Activated CD4-positive, alpha-beta T cell treated with anti-CD3 and anti-CD28 coated beads, Interleukin-2, amount 10 ng/mL, durations not matched to agents 7 days and 5 days (primary cell): ENCODE measurements at regions not wholly inside any gene's neighbourhood (a gene's known extent, or its start where the extent isn't known, plus 50 kb on each side); places are given as distances from the start of the nearest gene placed in this dataset.

ENCODE experiments used
- CTCF ChIA-PET: fragments of 350-600 bp; sonication (Branson Sonifier 250); formaldehyde crosslinking; loops from one replicate; lab custom pipeline; 2021; ENCODE audit warnings: antibody characterized with exemption; lab: Charles Lee
- POLR2A ChIA-PET: fragments of 350-600 bp; sonication (Branson Sonifier 250); formaldehyde crosslinking; loops from one replicate; lab custom pipeline; 2021; ENCODE audit warnings: antibody characterized with exemption; lab: Charles Lee
- DNase-seq: peaks from one replicate; pipeline ENCODE4 v3.0.0-alpha.2; 2020
- H3K27ac Mint-ChIP-seq: one replicate; pipeline ENCODE4 v1.8.0; 2021; ENCODE audit warnings: mild to moderate bottlenecking, moderate library complexity, mixed read lengths
- H3K27me3 Mint-ChIP-seq: one replicate; pipeline ENCODE4 v1.8.0; 2021; ENCODE audit warnings: mixed read lengths
- H3K36me3 Mint-ChIP-seq: one replicate; pipeline ENCODE4 v1.8.0; 2021; ENCODE audit warnings: low read depth, mixed read lengths
- H3K4me1 Mint-ChIP-seq: one replicate; pipeline ENCODE4 v1.8.0; 2021; ENCODE audit warnings: mixed read lengths
- H3K4me3 Mint-ChIP-seq: one replicate; pipeline ENCODE4 v1.8.0; 2021; ENCODE audit warnings: mild to moderate bottlenecking, moderate library complexity, mixed read lengths
- H3K9me3 Mint-ChIP-seq: one replicate; pipeline ENCODE4 v1.8.0; 2021; ENCODE audit warnings: mixed read lengths

- H3K4me1 Mint-ChIP-seq, result no peaks in the 10 kb centered on the region
- H3K27ac Mint-ChIP-seq, result no peak overlapping the region
- no peaks in the 10 kb centered on the region for H3K9me3 Mint-ChIP-seq
- POLR2A ChIA-PET, result no interaction called here
- H3K27me3 Mint-ChIP-seq, result no peaks in the 10 kb centered on the region
- H3K36me3 Mint-ChIP-seq, result no peaks in the 10 kb centered on the region
- CTCF ChIA-PET, result no interaction called here
- DNase-seq, result no peak
- H3K4me3 Mint-ChIP-seq, result no peak overlapping the region
These were observed 71.9 kb downstream of the OAT start for GRCh38 chr10:124346831-124347230.

GRCh38 chr10:124345521-124345920 is 73.2 kb downstream of the OAT start:
- CTCF ChIA-PET, result no interaction called here
- Mint-ChIP-seq H3K4me3 (no peak overlapping the region), H3K36me3 (no peaks in the 10 kb centered on the region), H3K4me1 (peaks cover 4% of the 10 kb centered on the region), H3K27ac (no peak overlapping the region), H3K9me3 (no peaks in the 10 kb centered on the region), H3K27me3 (no peaks in the 10 kb centered on the region)
- no peak for DNase-seq
- POLR2A ChIA-PET, result no interaction called here

- Mint-ChIP-seq H3K4me3 (no peak overlapping the region), H3K4me1 (peaks cover 4% of the 10 kb centered on the region), H3K36me3 (no peaks in the 10 kb centered on the region), H3K27ac (no peak overlapping the region), H3K27me3 (no peaks in the 10 kb centered on the region), H3K9me3 (no peaks in the 10 kb centered on the region)
- ChIA-PET POLR2A (no interaction called here), CTCF (no interaction called here)
- DNase-seq, result no peak
These were observed 73.8 kb downstream of the OAT start for GRCh38 chr10:124344931-124345330.

- no peak overlapping the region for H3K4me3 Mint-ChIP-seq
- POLR2A ChIA-PET, result no interaction called here
- H3K36me3 Mint-ChIP-seq, result no peaks in the 10 kb centered on the region
- no peaks in the 10 kb centered on the region for H3K27me3 Mint-ChIP-seq
- no peak overlapping the region for H3K27ac Mint-ChIP-seq
- H3K9me3 Mint-ChIP-seq, result no peaks in the 10 kb centered on the region
- peaks cover 4% of the 10 kb centered on the region for H3K4me1 Mint-ChIP-seq
- CTCF ChIA-PET, result no interaction called here
- DNase-seq, result no peak
These were observed 74.5 kb downstream of the OAT start for GRCh38 chr10:124344266-124344590.

- DNase-seq, result no peak
- Mint-ChIP-seq H3K27ac (no peak overlapping the region), H3K4me3 (no peak overlapping the region), H3K27me3 (no peaks in the 10 kb centered on the region), H3K4me1 (peaks cover 4% of the 10 kb centered on the region), H3K36me3 (no peaks in the 10 kb centered on the region), H3K9me3 (no peaks in the 10 kb centered on the region)
- CTCF ChIA-PET, result no interaction called here
- POLR2A ChIA-PET, result no interaction called here
These were observed 75.1 kb downstream of the OAT start for GRCh38 chr10:124343351-124344265.

- Mint-ChIP-seq H3K36me3 (no peaks in the 10 kb centered on the region), H3K27ac (no peak overlapping the region), H3K4me3 (no peak overlapping the region), H3K27me3 (no peaks in the 10 kb centered on the region), H3K4me1 (peaks cover 4% of the 10 kb centered on the region), H3K9me3 (no peaks in the 10 kb centered on the region)
- no peak for DNase-seq
- CTCF ChIA-PET, result no interaction called here
- POLR2A ChIA-PET, result no interaction called here
These were observed 75.9 kb downstream of the OAT start for GRCh38 chr10:124342821-124343170.

GRCh38 chr10:124342136-124342820 is 76.4 kb downstream of the OAT start:
- ChIA-PET CTCF (no interaction called here), POLR2A (no interaction called here)
- no peak overlapping the region for H3K4me3 Mint-ChIP-seq

GRCh38 chr10:124341768-124342135 is 77.0 kb downstream of the OAT start:
- H3K4me1 Mint-ChIP-seq, result peaks cover 4% of the 10 kb centered on the region
- no peaks in the 10 kb centered on the region for H3K36me3 Mint-ChIP-seq
- no peaks in the 10 kb centered on the region for H3K27me3 Mint-ChIP-seq
- H3K9me3 Mint-ChIP-seq, result no peaks in the 10 kb centered on the region
- POLR2A ChIA-PET, result no interaction called here
- CTCF ChIA-PET, result no interaction called here
- no peak overlapping the region for H3K4me3 Mint-ChIP-seq
- H3K27ac Mint-ChIP-seq, result no peak overlapping the region
- DNase-seq, result no peak

More at GRCh38 chr10:124342136-124342820, 76.4 kb downstream of the OAT start:
- Mint-ChIP-seq H3K27ac (no peak overlapping the region), H3K4me1 (peaks cover 4% of the 10 kb centered on the region), H3K36me3 (no peaks in the 10 kb centered on the region), H3K9me3 (no peaks in the 10 kb centered on the region), H3K27me3 (no peaks in the 10 kb centered on the region)
- DNase-seq, result no peak

- Mint-ChIP-seq H3K4me1 (peaks cover 4% of the 10 kb centered on the region), H3K27me3 (no peaks in the 10 kb centered on the region), H3K36me3 (no peaks in the 10 kb centered on the region), H3K4me3 (no peak overlapping the region), H3K9me3 (no peaks in the 10 kb centered on the region), H3K27ac (no peak overlapping the region)
- ChIA-PET CTCF (no interaction called here), POLR2A (no interaction called here)
- no peak for DNase-seq
These were observed 78.5 kb downstream of the OAT start for GRCh38 chr10:124340033-124340760.

- ChIA-PET POLR2A (no interaction called here), CTCF (interaction anchor here (1.4 kb wide), 1 partner anchor 14 kb away, joined by 3 read pairs; no protein-coding TSS in a partner anchor)
- Mint-ChIP-seq H3K36me3 (no peaks in the 10 kb centered on the region), H3K9me3 (no peaks in the 10 kb centered on the region), H3K27ac (no peak overlapping the region), H3K4me1 (peaks cover 4% of the 10 kb centered on the region), H3K27me3 (no peaks in the 10 kb centered on the region), H3K4me3 (no peak overlapping the region)
- no peak for DNase-seq
These were observed 79.3 kb downstream of the OAT start for GRCh38 chr10:124339119-124340032.

- H3K27ac Mint-ChIP-seq, result no peak overlapping the region
These were observed 80.3 kb downstream of the OAT start for GRCh38 chr10:124338276-124338925.

GRCh38 chr10:124336186-124336585 is 82.5 kb downstream of the OAT start:
- CTCF ChIA-PET, result interaction anchor here (1.6 kb wide), 1 partner anchor 13 kb away, joined by 3 read pairs; no protein-coding TSS in a partner anchor
- Mint-ChIP-seq H3K36me3 (no peaks in the 10 kb centered on the region), H3K27ac (no peak overlapping the region), H3K4me3 (no peak overlapping the region), H3K4me1 (peaks cover 4% of the 10 kb centered on the region), H3K9me3 (peaks cover 3% of the 10 kb centered on the region), H3K27me3 (peaks cover 14% of the 10 kb centered on the region)
- POLR2A ChIA-PET, result no interaction called here
- DNase-seq, result no peak

More at GRCh38 chr10:124338276-124338925, 80.3 kb downstream of the OAT start:
- Mint-ChIP-seq H3K27me3 (peaks cover 2% of the 10 kb centered on the region), H3K4me1 (peaks cover 4% of the 10 kb centered on the region), H3K36me3 (no peaks in the 10 kb centered on the region), H3K9me3 (no peaks in the 10 kb centered on the region), H3K4me3 (no peak overlapping the region)
- CTCF ChIA-PET, result interaction anchor here (1.4 kb wide), 1 partner anchor 15 kb away, joined by 3 read pairs; no protein-coding TSS in a partner anchor
- POLR2A ChIA-PET, result no interaction called here
- no peak for DNase-seq
